Hematopoietic multipotent progenitor cell treated with erythropoietin and hydrocortisone succinate and interleukin-3 and kit ligand, for 8 days (in vitro differentiated cells): ENCODE measurements at regions not wholly inside any gene's neighbourhood (a gene's known extent, or its start where the extent isn't known, plus 50 kb on each side); places are given as distances from the start of the nearest gene placed in this dataset.

ENCODE experiments used
- DNase-seq: peaks from one replicate; pipeline ENCODE4 v3.0.0-alpha.2; 2015

GRCh38 chr10:128866551-128866950, 600.5 kb upstream of the MGMT start:
- no peak for DNase-seq

- no peak for DNase-seq
These were observed 599.8 kb upstream of the MGMT start for GRCh38 chr10:128867210-128867609.

GRCh38 chr10:128867819-128868218, 599.2 kb upstream of the MGMT start:
- DNase-seq, result no peak

GRCh38 chr10:128868481-128868880, 598.6 kb upstream of the MGMT start:
- no peak for DNase-seq

GRCh38 chr10:128869101-128869749, 597.8 kb upstream of the MGMT start:
- DNase-seq, result no peak

GRCh38 chr10:128870830-128871597, 596.0 kb upstream of the MGMT start:
- no peak for DNase-seq

GRCh38 chr10:128871671-128872231, 595.3 kb upstream of the MGMT start:
- no peak for DNase-seq

GRCh38 chr10:128873411-128874054, 593.5 kb upstream of the MGMT start:
- DNase-seq, result no peak

GRCh38 chr10:128874331-128874730, 592.7 kb upstream of the MGMT start:
- no peak for DNase-seq

GRCh38 chr10:128875030-128875744, 591.9 kb upstream of the MGMT start:
- no peak for DNase-seq

GRCh38 chr10:128875956-128876736, 590.9 kb upstream of the MGMT start:
- no peak for DNase-seq

GRCh38 chr10:128877141-128877540, 589.9 kb upstream of the MGMT start:
- DNase-seq, result no peak

- DNase-seq, result no peak
These were observed 589.1 kb upstream of the MGMT start for GRCh38 chr10:128877936-128878335.

GRCh38 chr10:128879030-128879429, 588.0 kb upstream of the MGMT start:
- DNase-seq, result no peak

- DNase-seq, result no peak
These were observed 587.5 kb upstream of the MGMT start for GRCh38 chr10:128879441-128880140.

GRCh38 chr10:128880159-128880725, 586.8 kb upstream of the MGMT start:
- no peak for DNase-seq

- DNase-seq, result no peak
These were observed 586.0 kb upstream of the MGMT start for GRCh38 chr10:128881086-128881485.

GRCh38 chr10:128883231-128884032, 583.6 kb upstream of the MGMT start:
- no peak for DNase-seq

GRCh38 chr10:128884033-128884425, 583.0 kb upstream of the MGMT start:
- no peak for DNase-seq

- DNase-seq, result no peak
These were observed 582.5 kb upstream of the MGMT start for GRCh38 chr10:128884496-128885072.
